Lung (tissue), 11 donors: ENCODE measurements at regions not wholly inside any gene's neighbourhood (a gene's known extent, or its start where the extent isn't known, plus 50 kb on each side); places are given as distances from the start of the nearest gene placed in this dataset.
"Not testable (repeated sequence)": the region's sequence is repeated elsewhere in the genome, so short reads cannot be mapped to it uniquely, and the experiment has no call there.

Experiments used
- ATAC-seq: fragments of 200-7000 bp; cut with Tn5 transposase; one replicate; pipeline ENCODE4 v1.9.1; 2020; ENCODE audit warnings: moderate number of reproducible peaks; ENCODE audit not compliant: insufficient read depth, low FRiP score
- DNase-seq, 3 donors: peaks; one replicate each; pipeline ENCODE4 v3.0.0-alpha.2; 2013 to 2017
- H3K27ac ChIP-seq, 2 donors: one replicate each; pipeline ENCODE4 v1.5.1; 2013; ENCODE audit warnings: mild to moderate bottlenecking in 2 of 2, moderate library complexity in 2 of 2, control low read depth in 1 of 2, inconsistent platforms in 1 of 2, low read depth in 1 of 2, low read length in 1 of 2
- H3K27me3 ChIP-seq, 3 donors: one replicate each; pipeline ENCODE4 v1.5.1; 2013; ENCODE audit warnings: low read length in 2 of 3; ENCODE audit not compliant: control insufficient read depth in 3 of 3, insufficient read depth in 3 of 3
- H3K36me3 ChIP-seq, 4 donors: one replicate each; pipeline ENCODE4 v1.5.1; 2013; ENCODE audit warnings: low read length in 4 of 4, mild to moderate bottlenecking in 1 of 4, moderate library complexity in 1 of 4; ENCODE audit not compliant: control insufficient read depth in 4 of 4, insufficient read depth in 4 of 4
- H3K4me1 ChIP-seq, 5 donors: one replicate each; pipeline ENCODE4 v1.5.1; 2013; ENCODE audit warnings: low read length in 5 of 5, mild to moderate bottlenecking in 2 of 5, moderate library complexity in 1 of 5; ENCODE audit not compliant: control insufficient read depth in 5 of 5, insufficient read depth in 5 of 5
- H3K4me3 ChIP-seq: one replicate; pipeline ENCODE4 v1.5.1; 2013; ENCODE audit warnings: mild to moderate bottlenecking, control low read depth, moderate library complexity
- H3K9ac ChIP-seq, 2 donors: one replicate each; pipeline ENCODE4 v1.5.1; 2013; ENCODE audit warnings: low read length in 2 of 2, control low read depth in 1 of 2; ENCODE audit not compliant: insufficient read depth in 1 of 2
- H3K9me3 ChIP-seq, 4 donors: one replicate each; pipeline ENCODE4 v1.5.1; 2013; ENCODE audit warnings: low read length in 3 of 4, mild to moderate bottlenecking in 1 of 4, moderate library complexity in 1 of 4; ENCODE audit not compliant: control insufficient read depth in 4 of 4, insufficient read depth in 3 of 4
- WGBS, 2 donors: extraction: QIAGEN DNeasy Blood & Tissue Kit; methylation state at CpG; one replicate each; pipeline ENCODE4 v1.1.7; 2013; 5-methylcytosine and 5-hydroxymethylcytosine counted together
- TF ChIP-seq, protein P1 (sequence below): IDR thresholded peaks from 2 replicates; pipeline ENCODE4 v1.5.1; 2012; ENCODE audit warnings: mild to moderate bottlenecking; ENCODE audit errors: control extremely low read depth, extremely low read depth
- donor health status: control.
- donor health status: control.
- donor health status: Bipolar disorder and iron deficiency.
- donor health status: healthy.
- donor health status: DM: yes; HTN: yes; CAD: no.

DNA sequence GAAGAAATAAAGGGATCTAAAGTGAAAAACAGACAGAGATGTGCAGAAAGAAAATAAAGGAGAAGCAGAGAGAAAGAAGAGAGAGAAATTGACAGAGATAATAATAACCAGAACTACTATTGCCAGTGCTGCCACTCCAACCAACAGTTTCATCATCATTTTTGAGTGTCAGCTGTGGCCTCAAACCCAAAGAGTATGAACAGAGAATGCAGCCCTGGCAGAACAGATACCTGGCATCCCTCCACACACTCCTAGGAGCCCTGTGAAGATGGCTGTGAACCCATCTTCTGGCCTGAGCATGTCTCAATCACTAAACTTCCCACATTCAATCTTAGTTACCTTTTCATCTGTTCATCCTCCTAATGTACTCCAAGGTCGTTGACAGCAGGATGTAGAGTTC, 385.8 kb upstream of the NFIA start:
- no peak overlapping the region for H3K27ac ChIP-seq
- 61 to 70% methylated on average over 1 of the region's 1 CpG for WGBS, 2 donors
- H3K27me3 ChIP-seq, result no peaks in the 10 kb centered on the region
- H3K9ac ChIP-seq, result no peak overlapping the region
- no peak for DNase-seq
- no peaks in the 10 kb centered on the region for H3K36me3 ChIP-seq
- H3K4me1 ChIP-seq, result peaks cover 0 to 9% (median 0%) of the 10 kb centered on the region in 5 donors
- H3K4me3 ChIP-seq, result no peak overlapping the region
- no peak for ATAC-seq
- no peaks in the 10 kb centered on the region for H3K9me3 ChIP-seq
- TF ChIP-seq, protein P1, sequence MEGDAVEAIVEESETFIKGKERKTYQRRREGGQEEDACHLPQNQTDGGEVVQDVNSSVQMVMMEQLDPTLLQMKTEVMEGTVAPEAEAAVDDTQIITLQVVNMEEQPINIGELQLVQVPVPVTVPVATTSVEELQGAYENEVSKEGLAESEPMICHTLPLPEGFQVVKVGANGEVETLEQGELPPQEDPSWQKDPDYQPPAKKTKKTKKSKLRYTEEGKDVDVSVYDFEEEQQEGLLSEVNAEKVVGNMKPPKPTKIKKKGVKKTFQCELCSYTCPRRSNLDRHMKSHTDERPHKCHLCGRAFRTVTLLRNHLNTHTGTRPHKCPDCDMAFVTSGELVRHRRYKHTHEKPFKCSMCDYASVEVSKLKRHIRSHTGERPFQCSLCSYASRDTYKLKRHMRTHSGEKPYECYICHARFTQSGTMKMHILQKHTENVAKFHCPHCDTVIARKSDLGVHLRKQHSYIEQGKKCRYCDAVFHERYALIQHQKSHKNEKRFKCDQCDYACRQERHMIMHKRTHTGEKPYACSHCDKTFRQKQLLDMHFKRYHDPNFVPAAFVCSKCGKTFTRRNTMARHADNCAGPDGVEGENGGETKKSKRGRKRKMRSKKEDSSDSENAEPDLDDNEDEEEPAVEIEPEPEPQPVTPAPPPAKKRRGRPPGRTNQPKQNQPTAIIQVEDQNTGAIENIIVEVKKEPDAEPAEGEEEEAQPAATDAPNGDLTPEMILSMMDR, result no peak

DNA sequence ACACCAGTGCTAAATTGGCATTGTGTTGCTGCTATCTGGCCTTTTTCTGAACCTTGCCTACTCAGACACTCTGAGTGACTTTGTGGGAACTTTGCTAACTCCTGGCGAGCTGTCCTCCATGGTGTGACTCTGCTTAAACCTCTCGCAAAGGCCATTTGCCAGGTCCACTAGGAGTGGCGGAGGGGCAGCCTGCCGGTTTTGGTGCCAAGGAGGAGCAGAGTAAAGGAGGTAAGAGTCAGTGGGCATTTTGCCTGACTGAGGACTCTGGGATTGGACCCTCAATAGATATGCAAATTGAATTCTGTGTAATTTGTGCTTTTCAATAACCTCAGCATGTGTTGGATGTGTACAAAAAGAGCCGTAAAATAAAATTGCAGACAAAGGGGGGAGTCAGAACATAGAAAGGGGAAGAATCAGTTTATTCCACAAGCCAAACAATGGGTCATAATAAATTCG, 386.6 kb upstream of the NFIA start:
- DNase-seq (peak in 2 of 3 donors; percentile 37 to 46), ATAC-seq (no peak)
- peaks cover 0 to 9% (median 0%) of the 10 kb centered on the region in 5 donors for H3K4me1 ChIP-seq
- no peak overlapping the region for H3K27ac ChIP-seq
- no peak overlapping the region for H3K9ac ChIP-seq
- H3K27me3 ChIP-seq, result no peaks in the 10 kb centered on the region
- 86 to 91% methylated on average over 6 of the region's 6 CpGs for WGBS, 2 donors
- H3K9me3 ChIP-seq, result peaks cover 0 to 1% (median 0%) of the 10 kb centered on the region in 4 donors
- TF ChIP-seq, protein P1, result no peak
- H3K36me3 ChIP-seq, result no peaks in the 10 kb centered on the region
- H3K4me3 ChIP-seq, result no peak overlapping the region

DNA sequence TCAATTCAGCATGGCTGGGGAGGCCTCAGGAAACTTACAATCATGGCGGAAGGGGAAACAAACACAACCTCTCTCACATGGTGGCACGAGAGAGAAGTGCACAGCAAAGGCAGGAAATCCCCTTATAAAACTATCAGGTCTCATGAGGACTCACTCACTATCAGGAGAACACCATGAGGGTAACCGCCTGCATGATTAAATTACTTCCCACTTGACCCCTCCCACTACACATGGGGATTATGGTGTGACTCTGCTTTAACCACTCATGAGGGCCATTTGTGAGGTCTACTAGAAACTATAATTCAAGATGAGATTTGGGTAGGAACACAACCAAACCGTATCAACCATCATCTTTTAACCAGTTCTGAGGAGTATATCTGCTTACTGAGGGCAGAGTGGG, 387.4 kb upstream of the NFIA start:
- no peak overlapping the region for H3K4me3 ChIP-seq
- peaks cover 0 to 2% (median 0%) of the 10 kb centered on the region in 4 donors for H3K9me3 ChIP-seq
- peaks cover 0 to 9% (median 0%) of the 10 kb centered on the region in 5 donors for H3K4me1 ChIP-seq
- no peaks in the 10 kb centered on the region for H3K27me3 ChIP-seq
- H3K36me3 ChIP-seq, result no peaks in the 10 kb centered on the region
- TF ChIP-seq, protein P1, result no peak
- no peak for DNase-seq
- H3K27ac ChIP-seq, result no peak overlapping the region
- no peak overlapping the region for H3K9ac ChIP-seq
- ATAC-seq, result no peak
- WGBS, 2 donors, result 83 to 90% methylated on average over 4 of the region's 4 CpGs

DNA sequence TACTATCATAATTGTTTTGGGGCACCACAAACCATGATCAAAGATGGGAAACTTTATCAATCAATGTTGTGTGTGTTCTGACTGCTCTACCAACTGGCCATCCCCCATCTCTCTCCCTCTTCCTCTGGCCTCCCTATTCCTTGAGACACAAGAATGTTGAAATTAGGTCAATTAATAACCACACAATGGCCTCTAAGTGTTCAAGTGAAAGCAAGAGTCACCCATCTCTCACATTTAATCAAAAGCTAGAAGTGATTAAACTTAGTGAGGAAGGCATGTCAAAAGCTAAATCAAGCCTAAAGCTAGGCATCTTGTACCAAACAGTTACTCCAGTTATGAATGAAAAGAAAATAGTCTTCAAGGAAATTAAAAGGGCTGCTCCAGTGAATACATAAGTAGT, 390.3 kb upstream of the NFIA start:
- TF ChIP-seq, protein P1, result no peak
- ATAC-seq, result no peak
- H3K9ac ChIP-seq, result no peak overlapping the region

DNA sequence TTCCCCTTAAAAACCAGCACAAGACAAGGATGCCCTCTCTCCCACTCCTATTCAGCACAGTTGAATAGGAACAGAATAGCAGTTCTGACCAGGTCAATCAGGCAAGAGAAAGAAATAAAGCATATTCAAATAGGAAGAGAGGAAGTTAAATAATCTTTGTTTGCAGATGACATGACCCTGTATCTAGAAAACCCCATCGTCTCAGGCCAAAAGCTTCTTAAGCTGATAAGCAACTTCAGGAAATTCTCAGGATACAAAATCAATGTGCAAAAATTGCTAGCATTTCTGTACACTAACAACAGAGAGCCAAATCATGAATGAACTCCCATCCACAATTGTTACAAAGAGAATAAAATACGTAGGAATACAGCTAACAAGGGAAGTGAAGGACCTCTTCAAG, 394.1 kb upstream of the NFIA start:
- not testable (repeated sequence) for H3K9ac ChIP-seq, H3K36me3 ChIP-seq, H3K27ac ChIP-seq, DNase-seq, H3K9me3 ChIP-seq, H3K27me3 ChIP-seq, ATAC-seq, H3K4me3 ChIP-seq, H3K4me1 ChIP-seq
- 52 to 54% methylated on average over 2 of the region's 2 CpGs for WGBS, 2 donors

More for the DNA sequence above, 390.3 kb upstream of the NFIA start:
- H3K27ac ChIP-seq, result no peak overlapping the region
- H3K36me3 ChIP-seq, result no peaks in the 10 kb centered on the region
- H3K4me1 ChIP-seq, result peaks cover 0 to under 1% (median 0%) of the 10 kb centered on the region in 5 donors
- no peak for DNase-seq
- H3K27me3 ChIP-seq, result no peaks in the 10 kb centered on the region
- peaks cover 0 to 2% (median 0%) of the 10 kb centered on the region in 4 donors for H3K9me3 ChIP-seq
- H3K4me3 ChIP-seq, result no peak overlapping the region
